ENCODE measurements at regions not wholly inside any gene's neighbourhood (a gene's known extent, or its start where the extent isn't known, plus 50 kb on each side); places are given as distances from the start of the nearest gene placed in this dataset.
"Not testable (repeated sequence)": the region's sequence is repeated elsewhere in the genome, so short reads cannot be mapped to it uniquely, and the experiment has no call there.

GRCh38 chr14:48289701-48290100 lies 614.3 kb upstream of the MDGA2 start:
- Histone ChIP-seq H3K4me3 (ENCODE audit: low read depth, low read length, poor library complexity, severe bottlenecking) (no peak overlapping the region), H3K9ac (ENCODE audit: low read length) (no peak overlapping the region), H3K36me3 (ENCODE audit: insufficient read depth, low read length) (no peaks in the 10 kb centered on the region), H2AFZ (ENCODE audit: low read length) (no peak overlapping the region), H3F3A (ENCODE audit: insufficient read depth, low read length) (no peaks in the 10 kb centered on the region), H3K4me1 (ENCODE audit: insufficient read depth, low read length, severe bottlenecking) (no peaks in the 10 kb centered on the region), H4K20me1 (ENCODE audit: insufficient read depth, low read length) (no peaks in the 10 kb centered on the region), H3K79me2 (ENCODE audit: insufficient read depth, low read length) (no peaks in the 10 kb centered on the region), H3K9me3 (ENCODE audit: low read length) (no peaks in the 10 kb centered on the region), H3K9me2 (ENCODE audit: low read depth, low read length) (no peaks in the 10 kb centered on the region), H3K4me2 (ENCODE audit: low read length) (no peak overlapping the region), H3K27ac (ENCODE audit: low read depth, low read length, poor library complexity, severe bottlenecking) (no peak overlapping the region), H3K27me3 (ENCODE audit: insufficient read depth, low read length) (no peaks in the 10 kb centered on the region)
- TF ChIP-seq, protein P1, sequence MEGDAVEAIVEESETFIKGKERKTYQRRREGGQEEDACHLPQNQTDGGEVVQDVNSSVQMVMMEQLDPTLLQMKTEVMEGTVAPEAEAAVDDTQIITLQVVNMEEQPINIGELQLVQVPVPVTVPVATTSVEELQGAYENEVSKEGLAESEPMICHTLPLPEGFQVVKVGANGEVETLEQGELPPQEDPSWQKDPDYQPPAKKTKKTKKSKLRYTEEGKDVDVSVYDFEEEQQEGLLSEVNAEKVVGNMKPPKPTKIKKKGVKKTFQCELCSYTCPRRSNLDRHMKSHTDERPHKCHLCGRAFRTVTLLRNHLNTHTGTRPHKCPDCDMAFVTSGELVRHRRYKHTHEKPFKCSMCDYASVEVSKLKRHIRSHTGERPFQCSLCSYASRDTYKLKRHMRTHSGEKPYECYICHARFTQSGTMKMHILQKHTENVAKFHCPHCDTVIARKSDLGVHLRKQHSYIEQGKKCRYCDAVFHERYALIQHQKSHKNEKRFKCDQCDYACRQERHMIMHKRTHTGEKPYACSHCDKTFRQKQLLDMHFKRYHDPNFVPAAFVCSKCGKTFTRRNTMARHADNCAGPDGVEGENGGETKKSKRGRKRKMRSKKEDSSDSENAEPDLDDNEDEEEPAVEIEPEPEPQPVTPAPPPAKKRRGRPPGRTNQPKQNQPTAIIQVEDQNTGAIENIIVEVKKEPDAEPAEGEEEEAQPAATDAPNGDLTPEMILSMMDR (IDR thresholded peaks at IDR 0.05; ENCODE audit: low read length), result no peak

DNA sequence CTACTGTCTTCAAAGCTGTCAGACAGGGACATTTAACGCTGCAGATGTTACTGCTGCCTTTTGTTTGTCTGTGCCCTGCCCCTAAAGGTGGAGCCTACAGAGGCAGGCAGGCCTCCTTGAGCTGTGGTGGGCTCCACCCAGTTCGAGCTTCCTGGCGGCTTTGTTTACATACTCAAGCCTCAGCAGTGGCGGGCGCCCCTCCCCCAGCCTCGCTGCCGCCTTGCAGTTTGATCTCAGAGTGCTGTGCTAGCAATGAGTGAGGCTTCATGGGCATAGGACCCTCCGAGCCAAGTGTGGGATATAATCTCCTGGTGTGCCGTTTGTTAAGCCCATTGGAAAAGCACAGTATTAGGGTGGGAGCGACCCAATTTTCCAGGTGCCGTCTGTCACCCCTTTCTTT lies 609.8 kb upstream of the MDGA2 start:
- not testable (repeated sequence) for H3K9me2 ChIP-seq (ENCODE audit: low read depth, low read length); H3F3A ChIP-seq (ENCODE audit: insufficient read depth, low read length); H3K9ac ChIP-seq (ENCODE audit: low read length); H3K79me2 ChIP-seq (ENCODE audit: insufficient read depth, low read length); H3K4me3 ChIP-seq (ENCODE audit: low read depth, low read length, poor library complexity, severe bottlenecking); H3K9me3 ChIP-seq (ENCODE audit: low read length); H3K27ac ChIP-seq (ENCODE audit: low read depth, low read length, poor library complexity, severe bottlenecking); H2AFZ ChIP-seq (ENCODE audit: low read length); H4K20me1 ChIP-seq (ENCODE audit: insufficient read depth, low read length); H3K27me3 ChIP-seq (ENCODE audit: insufficient read depth, low read length); H3K4me2 ChIP-seq (ENCODE audit: low read length); H3K36me3 ChIP-seq (ENCODE audit: insufficient read depth, low read length); H3K4me1 ChIP-seq (ENCODE audit: insufficient read depth, low read length, severe bottlenecking)

GRCh38 chr14:48275301-48275700 lies 599.9 kb upstream of the MDGA2 start:
- H3K4me3 ChIP-seq (ENCODE audit: low read depth, low read length, poor library complexity, severe bottlenecking), result no peak overlapping the region
- TF ChIP-seq, protein P1 (IDR thresholded peaks at IDR 0.05; ENCODE audit: low read length), result no peak
- TF ChIP-seq EZH2 (IDR thresholded peaks at IDR 0.05; ENCODE audit: borderline replicate concordance, low read length), result no peak
- H3K27me3 ChIP-seq (ENCODE audit: insufficient read depth, low read length), result no peaks in the 10 kb centered on the region
- no peak overlapping the region for H3K4me2 ChIP-seq (ENCODE audit: low read length)
- no peak overlapping the region for H2AFZ ChIP-seq (ENCODE audit: low read length)
- no peak overlapping the region for H3K9ac ChIP-seq (ENCODE audit: low read length)
- no peaks in the 10 kb centered on the region for H4K20me1 ChIP-seq (ENCODE audit: insufficient read depth, low read length)
- no peaks in the 10 kb centered on the region for H3K9me3 ChIP-seq (ENCODE audit: low read length)
- H3K36me3 ChIP-seq (ENCODE audit: insufficient read depth, low read length), result no peaks in the 10 kb centered on the region
- no peaks in the 10 kb centered on the region for H3K9me2 ChIP-seq (ENCODE audit: low read depth, low read length)
- H3F3A ChIP-seq (ENCODE audit: insufficient read depth, low read length), result no peaks in the 10 kb centered on the region
- peaks cover 4% of the 10 kb centered on the region for H3K4me1 ChIP-seq (ENCODE audit: insufficient read depth, low read length, severe bottlenecking)
- H3K27ac ChIP-seq (ENCODE audit: low read depth, low read length, poor library complexity, severe bottlenecking), result no peak overlapping the region
- H3K79me2 ChIP-seq (ENCODE audit: insufficient read depth, low read length), result no peaks in the 10 kb centered on the region

DNA sequence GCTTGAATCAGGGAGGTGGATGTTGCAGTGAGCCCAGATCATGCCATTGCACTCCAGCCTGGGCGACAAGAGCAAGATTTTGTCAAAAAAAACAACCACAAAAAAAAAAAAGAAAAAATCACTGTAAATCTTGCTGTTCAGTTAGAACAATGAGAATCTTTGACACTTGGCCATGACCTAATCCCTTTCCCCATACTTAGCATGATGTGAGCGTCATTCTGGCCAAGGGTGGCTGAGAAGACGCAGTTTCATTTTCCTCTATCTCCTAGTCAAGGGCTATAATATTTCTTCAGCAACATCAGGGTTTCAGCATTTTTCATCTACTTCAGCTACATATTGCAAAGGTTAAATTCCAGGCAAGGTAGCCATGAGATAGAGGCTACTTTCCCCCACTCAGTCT lies 599.4 kb upstream of the MDGA2 start:
- no peak overlapping the region for H3K9ac ChIP-seq (ENCODE audit: low read length)
- H3K4me2 ChIP-seq (ENCODE audit: low read length), result no peak overlapping the region
- H3K36me3 ChIP-seq (ENCODE audit: insufficient read depth, low read length), result no peaks in the 10 kb centered on the region
- no peaks in the 10 kb centered on the region for H3K79me2 ChIP-seq (ENCODE audit: insufficient read depth, low read length)
- H3K4me1 ChIP-seq (ENCODE audit: insufficient read depth, low read length, severe bottlenecking), result peaks cover 4% of the 10 kb centered on the region
- H3F3A ChIP-seq (ENCODE audit: insufficient read depth, low read length), result no peaks in the 10 kb centered on the region
- no peak overlapping the region for H2AFZ ChIP-seq (ENCODE audit: low read length)
- no peaks in the 10 kb centered on the region for H3K27me3 ChIP-seq (ENCODE audit: insufficient read depth, low read length)
- TF ChIP-seq, protein P1 (IDR thresholded peaks at IDR 0.05; ENCODE audit: low read length), result no peak
- TF ChIP-seq EZH2 (IDR thresholded peaks at IDR 0.05; ENCODE audit: borderline replicate concordance, low read length), result no peak
- no peaks in the 10 kb centered on the region for H4K20me1 ChIP-seq (ENCODE audit: insufficient read depth, low read length)
- H3K4me3 ChIP-seq (ENCODE audit: low read depth, low read length, poor library complexity, severe bottlenecking), result no peak overlapping the region
- H3K9me3 ChIP-seq (ENCODE audit: low read length), result no peaks in the 10 kb centered on the region
- no peak overlapping the region for H3K27ac ChIP-seq (ENCODE audit: low read depth, low read length, poor library complexity, severe bottlenecking)
- no peaks in the 10 kb centered on the region for H3K9me2 ChIP-seq (ENCODE audit: low read depth, low read length)

- not testable (repeated sequence) for H3K4me1 ChIP-seq (ENCODE audit: insufficient read depth, low read length, severe bottlenecking); H3K4me3 ChIP-seq (ENCODE audit: low read depth, low read length, poor library complexity, severe bottlenecking); H3K9ac ChIP-seq (ENCODE audit: low read length); H3K4me2 ChIP-seq (ENCODE audit: low read length); H3K79me2 ChIP-seq (ENCODE audit: insufficient read depth, low read length); H4K20me1 ChIP-seq (ENCODE audit: insufficient read depth, low read length); H3K9me2 ChIP-seq (ENCODE audit: low read depth, low read length); H3K27ac ChIP-seq (ENCODE audit: low read depth, low read length, poor library complexity, severe bottlenecking); H3K9me3 ChIP-seq (ENCODE audit: low read length); H3K27me3 ChIP-seq (ENCODE audit: insufficient read depth, low read length); H3F3A ChIP-seq (ENCODE audit: insufficient read depth, low read length); H2AFZ ChIP-seq (ENCODE audit: low read length); H3K36me3 ChIP-seq (ENCODE audit: insufficient read depth, low read length)
Observed at GRCh38 chr14:48267926-48268325, 592.5 kb upstream of the MDGA2 start.

- H3K9me3 ChIP-seq (ENCODE audit: low read length); H3K9me2 ChIP-seq (ENCODE audit: low read depth, low read length); H3K4me1 ChIP-seq (ENCODE audit: insufficient read depth, low read length, severe bottlenecking); H3K9ac ChIP-seq (ENCODE audit: low read length); H3K4me2 ChIP-seq (ENCODE audit: low read length); H3K27ac ChIP-seq (ENCODE audit: low read depth, low read length, poor library complexity, severe bottlenecking); H3K4me3 ChIP-seq (ENCODE audit: low read depth, low read length, poor library complexity, severe bottlenecking); H3K79me2 ChIP-seq (ENCODE audit: insufficient read depth, low read length); H4K20me1 ChIP-seq (ENCODE audit: insufficient read depth, low read length); H2AFZ ChIP-seq (ENCODE audit: low read length); H3K36me3 ChIP-seq (ENCODE audit: insufficient read depth, low read length); H3F3A ChIP-seq (ENCODE audit: insufficient read depth, low read length); H3K27me3 ChIP-seq (ENCODE audit: insufficient read depth, low read length): not testable (repeated sequence)
Observed at GRCh38 chr14:48266201-48266600, 590.8 kb upstream of the MDGA2 start.
